GM12865 (cell line): ENCODE measurements at regions not wholly inside any gene's neighbourhood (a gene's known extent, or its start where the extent isn't known, plus 50 kb on each side); places are given as distances from the start of the nearest gene placed in this dataset.

Experiments used
- DNase-seq: peaks from one replicate; pipeline ENCODE4 v3.0.0; 2010; ENCODE audit warnings: low read depth
- H3K4me3 ChIP-seq: 2 replicates; pipeline ENCODE4 v1.5.1; 2011; ENCODE audit warnings: mild to moderate bottlenecking, low read depth, low read length, control low read depth
- TF ChIP-seq, protein P1 (sequence below): IDR thresholded peaks from 2 replicates; pipeline ENCODE4 v1.5.1; 2011; ENCODE audit warnings: low read length, control low read depth, low read depth, inconsistent platforms; ENCODE audit not compliant: insufficient read depth; ENCODE audit errors: missing control alignments

DNA sequence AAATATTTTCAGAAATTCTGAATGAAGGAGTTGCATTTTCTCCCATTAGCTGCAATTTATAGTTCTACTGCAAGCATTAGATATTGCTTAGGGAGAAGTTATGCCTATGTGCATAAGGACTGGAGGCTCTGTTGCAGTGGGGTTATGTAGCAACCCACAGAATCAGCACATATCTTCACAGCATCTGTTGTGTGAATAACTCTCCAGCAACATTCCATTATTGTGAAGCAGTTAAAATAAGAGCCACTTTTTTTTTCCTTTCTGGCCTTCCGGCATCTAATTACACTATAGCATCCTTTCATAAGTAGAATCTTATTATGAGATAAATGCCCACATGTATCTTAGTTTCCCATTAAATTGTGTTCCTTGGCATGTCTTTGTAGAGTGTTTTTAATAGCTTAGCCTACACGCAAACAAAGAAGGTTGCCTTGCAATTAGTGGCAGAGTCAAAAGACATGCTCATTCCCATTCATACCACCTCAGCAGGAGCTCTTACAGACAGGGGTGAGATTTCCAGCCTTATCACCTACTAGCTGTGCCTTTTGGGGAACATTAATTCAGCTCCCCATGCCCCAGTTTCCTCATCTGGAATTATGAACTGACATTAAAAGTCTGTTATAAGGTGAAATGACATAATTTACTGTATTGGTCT lies 596.0 kb upstream of the GOT2 start:
- H3K4me3 ChIP-seq: no peak overlapping the region
- DNase-seq: no peak

DNA sequence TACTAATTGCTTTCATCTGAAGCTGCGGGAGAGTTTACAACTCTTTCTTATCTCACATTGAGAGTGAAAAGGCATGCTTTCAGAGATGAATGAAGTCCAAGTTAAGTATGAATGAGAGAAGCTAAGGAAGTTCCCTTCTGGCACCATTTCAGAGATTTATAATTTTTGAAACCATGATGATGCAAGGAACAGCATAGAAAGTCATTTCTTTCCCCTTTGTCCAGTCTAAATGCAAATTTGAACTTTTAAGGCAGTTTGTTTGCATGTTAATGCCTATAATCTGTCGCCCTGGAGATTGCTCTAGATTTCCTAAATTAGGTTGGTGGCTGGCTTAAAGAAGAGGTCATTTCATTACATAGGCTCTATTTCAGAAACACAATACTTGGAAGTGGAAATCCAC lies 594.8 kb upstream of the GOT2 start:
- TF ChIP-seq, protein P1, sequence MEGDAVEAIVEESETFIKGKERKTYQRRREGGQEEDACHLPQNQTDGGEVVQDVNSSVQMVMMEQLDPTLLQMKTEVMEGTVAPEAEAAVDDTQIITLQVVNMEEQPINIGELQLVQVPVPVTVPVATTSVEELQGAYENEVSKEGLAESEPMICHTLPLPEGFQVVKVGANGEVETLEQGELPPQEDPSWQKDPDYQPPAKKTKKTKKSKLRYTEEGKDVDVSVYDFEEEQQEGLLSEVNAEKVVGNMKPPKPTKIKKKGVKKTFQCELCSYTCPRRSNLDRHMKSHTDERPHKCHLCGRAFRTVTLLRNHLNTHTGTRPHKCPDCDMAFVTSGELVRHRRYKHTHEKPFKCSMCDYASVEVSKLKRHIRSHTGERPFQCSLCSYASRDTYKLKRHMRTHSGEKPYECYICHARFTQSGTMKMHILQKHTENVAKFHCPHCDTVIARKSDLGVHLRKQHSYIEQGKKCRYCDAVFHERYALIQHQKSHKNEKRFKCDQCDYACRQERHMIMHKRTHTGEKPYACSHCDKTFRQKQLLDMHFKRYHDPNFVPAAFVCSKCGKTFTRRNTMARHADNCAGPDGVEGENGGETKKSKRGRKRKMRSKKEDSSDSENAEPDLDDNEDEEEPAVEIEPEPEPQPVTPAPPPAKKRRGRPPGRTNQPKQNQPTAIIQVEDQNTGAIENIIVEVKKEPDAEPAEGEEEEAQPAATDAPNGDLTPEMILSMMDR: no peak
- no peak for DNase-seq
- no peak overlapping the region for H3K4me3 ChIP-seq

More for the DNA sequence above, 596.0 kb upstream of the GOT2 start:
- TF ChIP-seq, protein P1: no peak

DNA sequence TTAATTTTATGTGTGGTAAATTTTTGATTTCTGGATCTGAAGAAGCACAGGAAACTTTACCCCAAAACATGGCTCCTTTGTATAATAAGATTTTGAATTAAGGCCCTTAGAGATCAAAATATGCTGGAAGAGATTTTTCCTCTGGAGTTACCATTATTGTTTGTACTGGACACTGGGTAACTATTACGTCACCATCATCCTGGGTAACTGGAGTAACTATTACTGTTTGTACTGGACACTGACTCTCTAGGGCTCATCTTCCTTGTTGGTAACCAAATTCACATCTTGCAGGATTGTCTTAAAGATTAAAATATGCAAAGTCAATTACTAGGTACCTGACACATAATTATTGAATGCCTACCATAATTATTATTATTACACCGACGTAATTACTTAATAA lies 593.8 kb upstream of the GOT2 start:
- DNase-seq: no peak
- H3K4me3 ChIP-seq: no peak overlapping the region
- TF ChIP-seq, protein P1: no peak

DNA sequence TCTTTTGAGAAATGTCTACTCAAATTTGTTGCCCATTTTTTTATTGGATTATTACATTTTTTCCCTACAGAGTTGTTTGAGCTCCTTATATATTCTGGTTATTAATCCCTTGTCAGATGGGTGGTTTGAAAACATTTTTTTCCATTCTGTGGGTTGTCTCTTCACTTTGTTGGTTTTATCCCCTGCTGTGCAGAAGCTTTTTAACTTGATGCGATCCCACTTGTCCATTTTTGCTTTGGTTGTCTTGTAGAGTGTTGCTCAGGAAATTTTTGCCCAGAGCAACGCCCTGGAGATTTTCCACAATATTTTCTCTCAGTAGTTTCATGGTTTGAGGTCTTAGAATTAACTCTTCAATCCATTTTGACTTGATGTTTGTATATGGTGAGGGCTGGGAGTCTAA lies 592.8 kb upstream of the GOT2 start:
- no peak overlapping the region for H3K4me3 ChIP-seq
- DNase-seq: no peak
- TF ChIP-seq, protein P1: no peak

DNA sequence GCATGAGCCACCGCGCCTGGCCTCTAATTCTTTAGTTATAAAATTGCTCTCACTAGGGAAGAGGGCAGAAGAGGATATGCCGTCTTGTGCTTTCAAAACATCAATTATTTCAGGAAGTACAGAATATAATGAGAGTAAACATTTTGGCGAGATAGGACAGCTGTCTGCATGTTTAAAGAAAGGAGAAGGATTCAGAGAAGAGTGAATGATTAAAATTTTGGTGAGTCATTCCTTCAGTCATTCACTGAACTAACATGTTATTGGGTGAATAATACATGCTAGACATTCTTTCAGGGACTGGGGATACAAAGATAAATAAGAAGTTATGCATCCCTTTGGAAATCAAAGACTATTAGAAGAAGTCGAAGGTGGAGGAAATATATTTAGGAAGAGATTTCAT lies 590.3 kb upstream of the GOT2 start:
- TF ChIP-seq, protein P1: no peak
- no peak for DNase-seq
- H3K4me3 ChIP-seq: no peak overlapping the region

DNA sequence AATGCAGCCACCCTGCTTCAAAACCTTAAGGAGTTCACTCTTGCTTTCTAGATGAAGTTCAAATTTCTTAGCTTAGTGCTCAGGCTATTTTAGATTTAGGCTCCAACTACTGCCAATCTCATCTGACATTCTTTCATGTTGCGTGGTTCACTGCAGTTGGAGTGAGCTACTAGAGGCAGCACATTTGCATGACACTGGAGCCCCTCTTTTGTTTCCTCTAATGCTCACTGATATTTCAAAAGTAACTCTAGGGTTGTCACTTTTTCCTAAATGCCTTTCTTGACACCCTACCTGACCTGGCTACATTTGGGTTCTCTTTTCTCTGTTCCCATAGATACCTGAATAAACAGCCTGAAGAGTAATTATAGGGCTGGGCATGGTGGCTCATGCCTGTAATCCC lies 586.5 kb upstream of the GOT2 start:
- no peak for DNase-seq
- no peak overlapping the region for H3K4me3 ChIP-seq
- TF ChIP-seq, protein P1: no peak

DNA sequence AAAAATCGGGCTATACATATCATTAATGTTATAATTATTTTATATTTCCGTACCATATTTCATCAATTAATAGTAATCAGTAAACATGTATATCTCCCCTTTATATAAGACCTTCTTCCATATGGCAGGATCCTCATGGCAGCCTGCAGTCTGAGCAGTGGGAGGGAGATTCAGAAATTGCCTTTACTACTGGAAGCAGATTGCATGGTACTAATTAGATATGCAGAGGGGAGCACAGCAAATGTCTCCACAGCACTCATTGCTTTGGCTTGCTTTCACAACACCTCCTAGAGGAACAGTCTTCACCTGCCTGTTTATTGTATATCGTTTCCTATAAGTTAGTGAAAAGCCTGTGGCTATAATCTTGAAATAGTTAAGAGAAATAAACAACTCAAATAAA lies 585.8 kb upstream of the GOT2 start:
- TF ChIP-seq, protein P1: no peak
- no peak overlapping the region for H3K4me3 ChIP-seq
- no peak for DNase-seq
